Naive B cell (primary cell): ENCODE measurements at regions not wholly inside any gene's neighbourhood (a gene's known extent, or its start where the extent isn't known, plus 50 kb on each side); places are given as distances from the start of the nearest gene placed in this dataset.

ENCODE experiments used
- ATAC-seq, 2 donors: fragments of 150-1000 bp; cut with Tn5 transposase; 2 replicates each; pipeline ENCODE4 v1.10.0; 2021; ENCODE audit warnings: low read depth in 2 of 2, mild to moderate bottlenecking in 2 of 2, moderate library complexity in 2 of 2
- DNase-seq: peaks from one replicate; pipeline ENCODE4 v3.0.0; 2022
- H3K27ac Mint-ChIP-seq, 6 donors: one replicate each; pipeline ENCODE4 v1.8.0; 2020 to 2022; ENCODE audit warnings: mild to moderate bottlenecking in 6 of 6, mixed read lengths in 6 of 6, moderate library complexity in 5 of 6, inconsistent platforms in 2 of 6
- H3K27me3 Mint-ChIP-seq, 3 donors: one replicate each; pipeline ENCODE4 v1.8.0; 2021 to 2022; ENCODE audit warnings: mixed read lengths in 3 of 3, mild to moderate bottlenecking in 1 of 3
- H3K36me3 Mint-ChIP-seq, 2 donors: one replicate each; pipeline ENCODE4 v1.8.0; 2020 to 2022; ENCODE audit warnings: mixed read lengths in 2 of 2, inconsistent platforms in 1 of 2, mild to moderate bottlenecking in 1 of 2
- H3K4me1 Mint-ChIP-seq, 3 donors: one replicate each; pipeline ENCODE4 v1.8.0; 2020 to 2022; ENCODE audit warnings: mixed read lengths in 3 of 3, inconsistent platforms in 1 of 3, mild to moderate bottlenecking in 1 of 3, moderate library complexity in 1 of 3
- H3K4me3 Mint-ChIP-seq, 8 donors: one replicate each; pipeline ENCODE4 v1.8.0; 2020 to 2022; ENCODE audit warnings: mild to moderate bottlenecking in 8 of 8, mixed read lengths in 8 of 8, moderate library complexity in 8 of 8, inconsistent platforms in 2 of 8
- H3K9me3 Mint-ChIP-seq, 7 donors: one replicate each; pipeline ENCODE4 v1.8.0; 2020 to 2022; ENCODE audit warnings: mixed read lengths in 7 of 7, mild to moderate bottlenecking in 5 of 7, inconsistent platforms in 2 of 7, moderate library complexity in 1 of 7

GRCh38 chr21:19692231-19692630, 1288.6 kb upstream of the TMPRSS15 start:
- ATAC-seq = no peak
- no peak overlapping the region for H3K4me3 Mint-ChIP-seq
- H3K36me3 Mint-ChIP-seq = no peaks in the 10 kb centered on the region
- no peaks in the 10 kb centered on the region for H3K27me3 Mint-ChIP-seq
- H3K4me1 Mint-ChIP-seq = no peaks in the 10 kb centered on the region
- H3K9me3 Mint-ChIP-seq = peaks cover 0 to 10% (median 0%) of the 10 kb centered on the region in 7 donors
- DNase-seq = no peak
- no peak overlapping the region for H3K27ac Mint-ChIP-seq

GRCh38 chr21:19695796-19696195, 1292.2 kb upstream of the TMPRSS15 start:
- Mint-ChIP-seq H3K27me3 (no peaks in the 10 kb centered on the region), H3K27ac (no peak overlapping the region), H3K36me3 (no peaks in the 10 kb centered on the region), H3K9me3 (peaks cover 0 to 14% (median 0%) of the 10 kb centered on the region in 7 donors), H3K4me3 (no peak overlapping the region), H3K4me1 (no peaks in the 10 kb centered on the region)
- ATAC-seq (no peak), DNase-seq (no peak)

GRCh38 chr21:19700476-19700875, 1296.9 kb upstream of the TMPRSS15 start:
- no peak for DNase-seq
- no peak for ATAC-seq
- Mint-ChIP-seq H3K4me1 (no peaks in the 10 kb centered on the region), H3K4me3 (no peak overlapping the region), H3K27me3 (no peaks in the 10 kb centered on the region), H3K36me3 (no peaks in the 10 kb centered on the region), H3K9me3 (peaks cover 0 to 10% (median 3%) of the 10 kb centered on the region in 7 donors), H3K27ac (no peak overlapping the region)

GRCh38 chr21:19702726-19703125, 1295.5 kb upstream of the NCAM2 start:
- Mint-ChIP-seq H3K27ac (no peak overlapping the region), H3K9me3 (peaks cover 0 to 11% (median 6%) of the 10 kb centered on the region in 7 donors), H3K36me3 (no peaks in the 10 kb centered on the region), H3K4me1 (no peaks in the 10 kb centered on the region), H3K27me3 (no peaks in the 10 kb centered on the region), H3K4me3 (no peak overlapping the region)
- DNase-seq (no peak), ATAC-seq (no peak)

- Mint-ChIP-seq H3K27ac (no peak overlapping the region), H3K4me3 (no peak overlapping the region), H3K4me1 (no peaks in the 10 kb centered on the region), H3K36me3 (no peaks in the 10 kb centered on the region), H3K27me3 (no peaks in the 10 kb centered on the region), H3K9me3 (peaks cover 0 to 17% (median 8%) of the 10 kb centered on the region in 7 donors)
- DNase-seq (no peak), ATAC-seq (no peak)
Measured at GRCh38 chr21:19704832-19705231, 1293.4 kb upstream of the NCAM2 start.

GRCh38 chr21:19712441-19712840, 1285.8 kb upstream of the NCAM2 start:
- no peaks in the 10 kb centered on the region for H3K27me3 Mint-ChIP-seq
- H3K4me1 Mint-ChIP-seq = no peaks in the 10 kb centered on the region
- H3K27ac Mint-ChIP-seq = no peak overlapping the region
- no peak overlapping the region for H3K4me3 Mint-ChIP-seq
- no peaks in the 10 kb centered on the region for H3K36me3 Mint-ChIP-seq
- ATAC-seq = no peak
- DNase-seq = no peak
- H3K9me3 Mint-ChIP-seq = peaks cover 0 to 14% (median 6%) of the 10 kb centered on the region in 7 donors

GRCh38 chr21:19713313-19713712, 1284.9 kb upstream of the NCAM2 start:
- Mint-ChIP-seq H3K36me3 (no peaks in the 10 kb centered on the region), H3K27ac (no peak overlapping the region), H3K4me3 (no peak overlapping the region)

GRCh38 chr21:19724081-19724480, 1274.1 kb upstream of the NCAM2 start:
- Mint-ChIP-seq H3K27ac (no peak overlapping the region), H3K4me3 (no peak overlapping the region), H3K9me3 (peaks cover 0 to 12% (median 0%) of the 10 kb centered on the region in 7 donors), H3K36me3 (no peaks in the 10 kb centered on the region), H3K4me1 (no peaks in the 10 kb centered on the region), H3K27me3 (no peaks in the 10 kb centered on the region)
- no peak for ATAC-seq
- DNase-seq = no peak

More at GRCh38 chr21:19713313-19713712, 1284.9 kb upstream of the NCAM2 start:
- Mint-ChIP-seq H3K9me3 (peaks cover 0 to 14% (median 6%) of the 10 kb centered on the region in 7 donors), H3K4me1 (no peaks in the 10 kb centered on the region), H3K27me3 (no peaks in the 10 kb centered on the region)
- DNase-seq = no peak
- no peak for ATAC-seq

GRCh38 chr21:19731251-19731650, 1267.0 kb upstream of the NCAM2 start:
- Mint-ChIP-seq H3K4me3 (no peak overlapping the region), H3K9me3 (peaks cover 0 to 6% (median 3%) of the 10 kb centered on the region in 7 donors), H3K4me1 (no peaks in the 10 kb centered on the region), H3K27ac (no peak overlapping the region), H3K27me3 (no peaks in the 10 kb centered on the region), H3K36me3 (no peaks in the 10 kb centered on the region)
- DNase-seq (no peak), ATAC-seq (no peak)

- Mint-ChIP-seq H3K4me3 (no peak overlapping the region), H3K36me3 (no peaks in the 10 kb centered on the region), H3K27ac (no peak overlapping the region), H3K4me1 (no peaks in the 10 kb centered on the region), H3K9me3 (peaks cover 0 to 6% (median 2%) of the 10 kb centered on the region in 7 donors), H3K27me3 (no peaks in the 10 kb centered on the region)
- no peak for ATAC-seq
- DNase-seq = no peak
Measured at GRCh38 chr21:19759836-19760235, 1238.4 kb upstream of the NCAM2 start.

GRCh38 chr21:19767546-19767945, 1230.7 kb upstream of the NCAM2 start:
- Mint-ChIP-seq H3K27me3 (no peaks in the 10 kb centered on the region), H3K36me3 (no peaks in the 10 kb centered on the region), H3K27ac (no peak overlapping the region)

GRCh38 chr21:19771881-19772280, 1226.3 kb upstream of the NCAM2 start:
- Mint-ChIP-seq H3K4me1 (no peaks in the 10 kb centered on the region), H3K36me3 (no peaks in the 10 kb centered on the region), H3K9me3 (peaks cover 0 to 6% (median 2%) of the 10 kb centered on the region in 7 donors), H3K27me3 (no peaks in the 10 kb centered on the region), H3K4me3 (no peak overlapping the region), H3K27ac (no peak overlapping the region)
- DNase-seq = no peak
- no peak for ATAC-seq

More at GRCh38 chr21:19767546-19767945, 1230.7 kb upstream of the NCAM2 start:
- H3K9me3 Mint-ChIP-seq = peaks cover 0 to 7% (median 5%) of the 10 kb centered on the region in 7 donors
- no peaks in the 10 kb centered on the region for H3K4me1 Mint-ChIP-seq
- no peak overlapping the region for H3K4me3 Mint-ChIP-seq
- DNase-seq (no peak), ATAC-seq (no peak)

GRCh38 chr21:19776076-19776475, 1222.1 kb upstream of the NCAM2 start:
- no peaks in the 10 kb centered on the region for H3K36me3 Mint-ChIP-seq
- no peaks in the 10 kb centered on the region for H3K4me1 Mint-ChIP-seq
- H3K9me3 Mint-ChIP-seq = peaks cover 4 to 13% (median 6%) of the 10 kb centered on the region in 7 donors
- no peak for DNase-seq
- no peak overlapping the region for H3K27ac Mint-ChIP-seq
- H3K27me3 Mint-ChIP-seq = no peaks in the 10 kb centered on the region
- no peak for ATAC-seq
- no peak overlapping the region for H3K4me3 Mint-ChIP-seq

- ATAC-seq (no peak), DNase-seq (no peak)
- Mint-ChIP-seq H3K36me3 (no peaks in the 10 kb centered on the region), H3K4me3 (peak overlapping the region in 1 of 8 donors; percentile 47), H3K9me3 (peaks cover 7 to 26% (median 15%) of the 10 kb centered on the region in 7 donors), H3K27ac (no peak overlapping the region), H3K4me1 (no peaks in the 10 kb centered on the region), H3K27me3 (no peaks in the 10 kb centered on the region)
Measured at GRCh38 chr21:19781881-19782652, 1216.1 kb upstream of the NCAM2 start.
